Gastrocnemius medialis (tissue), 4 donors: ENCODE measurements at regions not wholly inside any gene's neighbourhood (a gene's known extent, or its start where the extent isn't known, plus 50 kb on each side); places are given as distances from the start of the nearest gene placed in this dataset.

ENCODE experiments used
- CTCF ChIP-seq, 5 experiments: fragments of 450-650 bp in 3 of 5; fragments of 200-600 bp in 2 of 5; sonication (generic) in 2 of 5; IDR thresholded peaks in 4 of 5; conservative IDR thresholded peaks in 1 of 5; 1 replicate in 4 of 5; 2 replicates in 1 of 5; pipeline ENCODE4 v1.5.1; 2016 to 2019; ENCODE audit warnings: antibody characterized with exemption in 5 of 5, mild to moderate bottlenecking in 3 of 5, moderate library complexity in 3 of 5
- POLR2A ChIP-seq, 2 donors: fragments of 450-650 bp; IDR thresholded peaks; one replicate each; pipeline ENCODE4 v1.6.1; 2017; ENCODE audit warnings: antibody characterized with exemption in 2 of 2, mild to moderate bottlenecking in 2 of 2, moderate library complexity in 2 of 2

DNA sequence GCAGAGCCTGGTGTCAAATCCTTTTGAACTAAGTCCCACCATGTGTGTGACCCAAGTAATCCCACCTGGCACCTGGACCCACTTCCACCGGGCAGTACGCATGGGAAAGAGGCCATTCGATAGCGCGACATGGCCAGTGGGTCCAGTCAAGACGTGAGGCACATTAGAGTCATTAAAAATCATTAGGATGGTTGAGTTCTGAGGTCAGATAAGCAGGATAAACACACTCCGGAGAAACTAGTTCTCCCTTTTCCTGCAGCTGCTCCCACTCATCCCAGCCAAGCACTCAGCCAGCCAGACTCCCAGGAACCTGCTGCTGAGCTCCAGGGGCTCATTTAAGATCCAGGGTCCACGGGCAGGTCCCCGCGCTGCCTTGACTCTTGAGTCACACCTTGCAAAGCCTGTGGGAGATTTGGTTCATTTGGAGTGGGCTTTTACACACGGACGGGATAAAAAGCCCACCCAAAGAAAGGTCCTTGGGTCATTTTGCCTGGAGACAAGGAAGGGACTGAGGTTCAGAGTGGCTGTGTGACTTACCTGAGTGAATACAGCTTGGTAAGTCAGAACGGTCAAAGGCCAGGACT lies 313.9 kb downstream of the BCL11B start:
- TF ChIP-seq CTCF (IDR thresholded peaks at IDR 0.05 in 4 of 5, conservative IDR thresholded peaks at IDR 0.05 in 1 of 5) (no peak), POLR2A (IDR thresholded peaks at IDR 0.05) (no peak)
